Esophagus (tissue), 2 donors: ENCODE measurements at regions not wholly inside any gene's neighbourhood (a gene's known extent, or its start where the extent isn't known, plus 50 kb on each side); places are given as distances from the start of the nearest gene placed in this dataset.

Experiments
- H3K27ac ChIP-seq, 2 donors: one replicate each; pipeline ENCODE4 v1.5.1; 2013; ENCODE audit warnings: low read depth in 2 of 2, mild to moderate bottlenecking in 2 of 2, inconsistent platforms in 1 of 2, low read length in 1 of 2, moderate library complexity in 1 of 2
- H3K27me3 ChIP-seq, 2 donors: one replicate each; pipeline ENCODE4 v1.6.1; 2013; ENCODE audit warnings: low read length in 2 of 2, control low read depth in 1 of 2, mild to moderate bottlenecking in 1 of 2; ENCODE audit not compliant: insufficient read depth in 2 of 2, control insufficient read depth in 1 of 2
- H3K36me3 ChIP-seq, 2 donors: one replicate each; pipeline ENCODE4 v1.6.1; 2013; ENCODE audit warnings: low read length in 1 of 2; ENCODE audit not compliant: control insufficient read depth in 2 of 2, insufficient read depth in 2 of 2
- H3K4me1 ChIP-seq, 2 donors: one replicate each; pipeline ENCODE4 v1.6.1; 2013; ENCODE audit warnings: low read length in 1 of 2; ENCODE audit not compliant: control insufficient read depth in 2 of 2, insufficient read depth in 2 of 2
- H3K4me3 ChIP-seq, 2 donors: one replicate each; pipeline ENCODE4 v1.5.1; 2013; ENCODE audit warnings: low read length in 2 of 2, mild to moderate bottlenecking in 2 of 2, low read depth in 1 of 2, moderate library complexity in 1 of 2
- H3K9me3 ChIP-seq, 2 donors: one replicate each; pipeline ENCODE4 v1.6.1; 2013; ENCODE audit warnings: mild to moderate bottlenecking in 2 of 2, low read depth in 1 of 2, low read length in 1 of 2, moderate library complexity in 1 of 2; ENCODE audit not compliant: control insufficient read depth in 2 of 2, insufficient read depth in 1 of 2
- WGBS, 2 donors: extraction: QIAGEN DNeasy Blood & Tissue Kit; methylation state at CpG; one replicate each; pipeline ENCODE4 v1.1.7; 2013; 5-methylcytosine and 5-hydroxymethylcytosine counted together
- donor health status: healthy with polysubstance abuse.
- donor health status: Bipolar disorder and iron deficiency.

GRCh38 chr5:5078009-5078897, 61.9 kb upstream of the ADAMTS16 start:
- Histone ChIP-seq H3K4me1 (no peaks in the 10 kb centered on the region), H3K9me3 (no peaks in the 10 kb centered on the region), H3K27ac (no peak overlapping the region), H3K36me3 (no peaks in the 10 kb centered on the region), H3K4me3 (no peak overlapping the region), H3K27me3 (no peaks in the 10 kb centered on the region)
- 44 to 48% methylated on average over 9 of the region's 9 CpGs for WGBS, 2 donors

- Histone ChIP-seq H3K4me3 (no peak overlapping the region), H3K36me3 (no peaks in the 10 kb centered on the region)
- 77 to 87% methylated on average over 5 of the region's 5 CpGs for WGBS, 2 donors
Measured at GRCh38 chr5:5079876-5080275, 60.3 kb upstream of the ADAMTS16 start.

GRCh38 chr5:5080790-5081189, 59.3 kb upstream of the ADAMTS16 start:
- Histone ChIP-seq H3K36me3 (no peaks in the 10 kb centered on the region), H3K27ac (no peak overlapping the region), H3K4me1 (no peaks in the 10 kb centered on the region), H3K27me3 (no peaks in the 10 kb centered on the region), H3K4me3 (no peak overlapping the region), H3K9me3 (no peaks in the 10 kb centered on the region)
- WGBS, 2 donors = 71 to 77% methylated on average over 5 of the region's 5 CpGs

More at GRCh38 chr5:5079876-5080275, 60.3 kb upstream of the ADAMTS16 start:
- Histone ChIP-seq H3K9me3 (no peaks in the 10 kb centered on the region), H3K27me3 (no peaks in the 10 kb centered on the region), H3K27ac (no peak overlapping the region), H3K4me1 (no peaks in the 10 kb centered on the region)

GRCh38 chr5:5085381-5085780, 54.7 kb upstream of the ADAMTS16 start:
- no peak overlapping the region for H3K4me3 ChIP-seq
- no peaks in the 10 kb centered on the region for H3K9me3 ChIP-seq
- H3K36me3 ChIP-seq = no peaks in the 10 kb centered on the region
- 26 to 38% methylated on average over 1 of the region's 1 CpG for WGBS, 2 donors
- no peaks in the 10 kb centered on the region for H3K27me3 ChIP-seq
- no peak overlapping the region for H3K27ac ChIP-seq
- no peaks in the 10 kb centered on the region for H3K4me1 ChIP-seq

- Histone ChIP-seq H3K27me3 (no peaks in the 10 kb centered on the region), H3K4me3 (no peak overlapping the region), H3K27ac (no peak overlapping the region), H3K36me3 (no peaks in the 10 kb centered on the region), H3K9me3 (no peaks in the 10 kb centered on the region), H3K4me1 (no peaks in the 10 kb centered on the region)
- 59 to 66% methylated on average over 3 of the region's 3 CpGs for WGBS, 2 donors
Measured at GRCh38 chr5:5089895-5090649, 50.1 kb upstream of the ADAMTS16 start.
